ENCODE measurements at regions not wholly inside any gene's neighbourhood (a gene's known extent, or its start where the extent isn't known, plus 50 kb on each side); places are given as distances from the start of the nearest gene placed in this dataset.

DNA sequence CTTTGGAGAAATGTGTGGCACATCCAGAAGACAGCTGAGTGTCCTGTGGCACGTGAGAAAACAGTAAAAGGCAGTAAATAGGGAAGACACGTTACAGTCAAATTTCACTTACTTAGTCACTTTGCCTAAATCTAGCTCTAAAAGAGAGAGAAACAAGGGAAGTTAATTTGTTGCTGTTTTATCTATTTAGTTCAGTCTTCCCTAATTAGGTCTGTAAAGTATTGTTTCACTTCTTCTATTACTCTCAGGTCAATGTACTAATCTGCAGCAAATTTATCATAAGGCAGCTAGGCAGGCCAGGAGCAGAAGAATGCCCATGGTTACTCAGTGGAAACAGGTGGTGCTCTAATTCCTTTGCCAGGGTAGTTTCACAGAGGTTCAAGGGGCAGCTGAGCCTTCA, 124.3 kb upstream of the CNR1 start:
- TF ChIP-seq, protein P1, sequence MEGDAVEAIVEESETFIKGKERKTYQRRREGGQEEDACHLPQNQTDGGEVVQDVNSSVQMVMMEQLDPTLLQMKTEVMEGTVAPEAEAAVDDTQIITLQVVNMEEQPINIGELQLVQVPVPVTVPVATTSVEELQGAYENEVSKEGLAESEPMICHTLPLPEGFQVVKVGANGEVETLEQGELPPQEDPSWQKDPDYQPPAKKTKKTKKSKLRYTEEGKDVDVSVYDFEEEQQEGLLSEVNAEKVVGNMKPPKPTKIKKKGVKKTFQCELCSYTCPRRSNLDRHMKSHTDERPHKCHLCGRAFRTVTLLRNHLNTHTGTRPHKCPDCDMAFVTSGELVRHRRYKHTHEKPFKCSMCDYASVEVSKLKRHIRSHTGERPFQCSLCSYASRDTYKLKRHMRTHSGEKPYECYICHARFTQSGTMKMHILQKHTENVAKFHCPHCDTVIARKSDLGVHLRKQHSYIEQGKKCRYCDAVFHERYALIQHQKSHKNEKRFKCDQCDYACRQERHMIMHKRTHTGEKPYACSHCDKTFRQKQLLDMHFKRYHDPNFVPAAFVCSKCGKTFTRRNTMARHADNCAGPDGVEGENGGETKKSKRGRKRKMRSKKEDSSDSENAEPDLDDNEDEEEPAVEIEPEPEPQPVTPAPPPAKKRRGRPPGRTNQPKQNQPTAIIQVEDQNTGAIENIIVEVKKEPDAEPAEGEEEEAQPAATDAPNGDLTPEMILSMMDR (IDR thresholded peaks at IDR 0.05) = no peak
- no peak for TF ChIP-seq POLR2A (IDR thresholded peaks at IDR 0.05)

All from Peyer's patch (tissue), 4 donors.